ENCODE measurements at regions not wholly inside any gene's neighbourhood (a gene's known extent, or its start where the extent isn't known, plus 50 kb on each side); places are given as distances from the start of the nearest gene placed in this dataset.

DNA sequence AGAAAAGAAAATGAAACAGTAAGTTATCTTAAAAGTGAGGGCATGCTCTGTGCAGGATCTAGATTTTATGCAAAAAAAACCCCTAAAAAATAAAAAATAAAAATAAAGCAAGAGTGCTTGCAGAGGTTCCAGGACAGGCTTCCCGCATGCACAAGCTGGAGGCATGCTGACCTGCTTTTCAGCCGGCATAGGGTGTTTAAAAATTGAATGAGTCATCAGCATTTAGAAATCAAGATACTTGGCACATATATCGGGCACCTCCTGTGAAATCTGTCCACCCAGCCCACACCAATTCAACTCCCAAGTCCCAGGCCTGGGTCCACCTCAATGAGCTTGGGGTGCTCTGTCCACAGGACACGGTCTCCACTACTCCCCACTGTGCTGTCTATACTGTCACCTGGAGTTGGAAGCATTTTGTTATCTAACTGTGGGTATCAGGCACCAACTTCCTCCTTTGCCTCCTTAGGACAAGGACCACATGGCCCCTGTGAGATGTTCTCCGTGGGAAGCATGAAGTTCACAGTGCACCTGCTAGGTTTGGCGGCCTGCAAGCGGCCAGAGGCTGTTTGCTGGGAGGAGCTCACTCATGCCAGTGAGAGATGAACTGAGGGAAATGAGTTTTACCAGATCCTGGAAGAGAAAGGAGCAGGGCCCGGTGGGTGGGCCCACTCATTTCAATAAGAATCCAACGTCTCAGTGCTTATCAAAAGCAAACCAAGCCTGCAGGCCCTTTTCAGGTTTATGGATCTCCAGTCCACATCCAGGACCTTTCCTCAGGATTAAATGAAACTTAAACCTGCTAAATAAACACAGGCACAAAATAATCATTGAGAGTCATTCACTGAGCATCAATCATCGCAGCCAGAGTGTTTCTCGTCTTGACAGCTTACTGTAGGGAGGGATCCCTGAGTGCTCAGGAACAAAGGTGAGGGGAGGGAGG, 121.1 kb downstream of the FOXA2 start:
- no peak for DNase-seq (ENCODE audit: low read depth)
- TF ChIP-seq, protein P1, sequence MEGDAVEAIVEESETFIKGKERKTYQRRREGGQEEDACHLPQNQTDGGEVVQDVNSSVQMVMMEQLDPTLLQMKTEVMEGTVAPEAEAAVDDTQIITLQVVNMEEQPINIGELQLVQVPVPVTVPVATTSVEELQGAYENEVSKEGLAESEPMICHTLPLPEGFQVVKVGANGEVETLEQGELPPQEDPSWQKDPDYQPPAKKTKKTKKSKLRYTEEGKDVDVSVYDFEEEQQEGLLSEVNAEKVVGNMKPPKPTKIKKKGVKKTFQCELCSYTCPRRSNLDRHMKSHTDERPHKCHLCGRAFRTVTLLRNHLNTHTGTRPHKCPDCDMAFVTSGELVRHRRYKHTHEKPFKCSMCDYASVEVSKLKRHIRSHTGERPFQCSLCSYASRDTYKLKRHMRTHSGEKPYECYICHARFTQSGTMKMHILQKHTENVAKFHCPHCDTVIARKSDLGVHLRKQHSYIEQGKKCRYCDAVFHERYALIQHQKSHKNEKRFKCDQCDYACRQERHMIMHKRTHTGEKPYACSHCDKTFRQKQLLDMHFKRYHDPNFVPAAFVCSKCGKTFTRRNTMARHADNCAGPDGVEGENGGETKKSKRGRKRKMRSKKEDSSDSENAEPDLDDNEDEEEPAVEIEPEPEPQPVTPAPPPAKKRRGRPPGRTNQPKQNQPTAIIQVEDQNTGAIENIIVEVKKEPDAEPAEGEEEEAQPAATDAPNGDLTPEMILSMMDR (IDR thresholded peaks at IDR 0.05; ENCODE audit: control insufficient read depth, extremely low read depth, insufficient read depth): no peak
- no peak overlapping the region for H3K4me3 ChIP-seq (ENCODE audit: low read depth, low read length)

DNA sequence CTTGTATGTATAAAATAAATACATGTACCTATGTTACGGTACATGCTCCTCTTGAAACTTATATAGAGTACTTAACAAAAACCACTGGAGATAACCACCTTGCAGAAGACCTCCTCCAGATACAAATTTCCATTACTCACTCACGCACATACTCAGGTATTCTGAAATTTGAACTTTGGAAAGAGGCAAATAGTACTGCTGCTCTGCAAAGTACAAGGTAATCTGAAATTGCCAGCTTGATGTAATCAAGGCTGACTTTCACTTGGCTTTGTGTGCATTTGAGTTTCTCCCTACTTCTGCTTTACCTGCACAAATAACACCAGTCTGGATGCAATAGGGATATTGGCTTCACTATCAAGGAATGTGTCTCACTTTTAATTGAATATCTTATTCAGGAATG, 123.6 kb downstream of the FOXA2 start:
- no peak for DNase-seq (ENCODE audit: low read depth)
- no peak overlapping the region for H3K4me3 ChIP-seq (ENCODE audit: low read depth, low read length)
- TF ChIP-seq, protein P1 (IDR thresholded peaks at IDR 0.05; ENCODE audit: control insufficient read depth, extremely low read depth, insufficient read depth): no peak

DNA sequence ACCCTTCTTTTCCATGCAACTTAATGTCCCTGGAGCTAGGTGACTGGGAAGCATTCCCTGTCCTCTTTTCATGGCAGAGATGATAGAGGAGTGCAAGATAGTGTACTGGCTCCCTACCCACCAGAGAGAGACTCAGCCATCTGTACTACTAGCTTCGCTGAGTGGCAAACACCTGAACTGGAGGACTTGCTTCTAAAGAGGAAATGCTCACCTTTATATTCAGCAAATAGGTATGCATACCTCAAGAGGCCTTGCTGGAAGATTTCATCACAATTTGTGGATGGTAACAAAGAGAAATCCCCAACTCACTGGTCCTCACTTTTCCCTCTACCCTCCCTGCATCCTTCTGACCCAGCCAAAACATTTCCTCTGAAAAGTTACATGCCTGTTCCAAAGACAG, 124.1 kb downstream of the FOXA2 start:
- TF ChIP-seq, protein P1 (IDR thresholded peaks at IDR 0.05; ENCODE audit: control insufficient read depth, extremely low read depth, insufficient read depth): no peak
- H3K4me3 ChIP-seq (ENCODE audit: low read depth, low read length): no peak overlapping the region
- DNase-seq (ENCODE audit: low read depth): no peak

DNA sequence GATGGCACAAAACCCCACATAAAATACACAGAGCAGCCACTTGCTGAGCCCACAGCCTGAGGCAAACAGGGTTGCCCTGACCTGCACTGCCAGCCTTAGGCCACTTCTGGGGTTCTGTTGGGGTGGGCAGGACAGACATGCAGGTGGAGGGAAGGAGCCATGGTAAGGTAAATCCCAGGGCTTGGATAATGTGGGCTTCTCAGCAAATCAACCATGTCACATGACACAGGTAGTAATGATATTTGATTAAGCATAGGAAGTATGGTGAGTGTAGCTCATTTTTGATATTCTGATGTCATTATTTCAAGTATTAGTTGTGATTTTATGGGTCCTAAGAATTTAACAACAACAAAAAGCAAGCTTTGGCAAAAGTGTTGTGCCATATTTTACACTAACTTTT, 124.6 kb downstream of the FOXA2 start:
- H3K4me3 ChIP-seq (ENCODE audit: low read depth, low read length): no peak overlapping the region
- TF ChIP-seq, protein P1 (IDR thresholded peaks at IDR 0.05; ENCODE audit: control insufficient read depth, extremely low read depth, insufficient read depth): no peak
- DNase-seq (ENCODE audit: low read depth): no peak

DNA sequence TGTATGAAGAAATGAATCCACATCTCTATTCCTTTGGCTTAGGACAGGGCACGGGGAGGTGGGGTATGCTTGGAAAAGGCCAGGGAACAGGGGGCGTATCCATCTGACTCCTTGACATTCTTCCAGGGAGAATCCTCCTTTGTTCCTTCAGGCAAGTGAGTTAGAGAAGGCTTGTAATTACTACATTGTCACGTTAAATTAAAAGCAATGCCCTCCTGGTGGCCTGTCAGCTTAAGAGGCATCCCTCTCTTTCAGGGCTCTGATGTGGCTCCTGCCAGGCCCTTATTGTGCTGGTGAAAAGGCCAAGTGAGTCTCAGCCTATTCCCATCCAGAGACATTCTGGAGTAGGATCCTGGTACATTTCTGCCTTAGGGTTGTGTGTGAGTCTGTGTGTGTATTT, 128.3 kb downstream of the FOXA2 start:
- DNase-seq (ENCODE audit: low read depth): no peak
- TF ChIP-seq, protein P1 (IDR thresholded peaks at IDR 0.05; ENCODE audit: control insufficient read depth, extremely low read depth, insufficient read depth): no peak
- no peak overlapping the region for H3K4me3 ChIP-seq (ENCODE audit: low read depth, low read length)

DNA sequence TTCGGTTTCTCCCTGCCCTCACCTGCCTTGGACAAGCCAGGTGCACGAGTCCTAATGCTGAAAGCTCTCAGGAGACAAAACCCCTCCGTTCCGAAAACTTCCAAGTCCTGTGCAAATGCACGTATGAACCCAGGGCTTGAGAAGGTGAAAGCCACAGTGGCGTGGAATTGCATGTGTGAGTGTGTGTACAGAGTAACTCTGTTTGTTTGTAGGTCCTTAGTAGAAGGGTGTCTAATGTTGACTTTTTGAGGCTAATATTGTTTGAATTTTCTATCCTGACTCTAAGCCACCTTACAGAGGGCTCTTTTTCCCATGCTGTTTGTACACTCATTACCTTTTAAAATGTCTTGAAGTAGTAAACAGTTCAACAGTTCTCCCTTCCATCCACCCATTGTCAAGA, 129.1 kb downstream of the FOXA2 start:
- no peak for DNase-seq (ENCODE audit: low read depth)
- TF ChIP-seq, protein P1 (IDR thresholded peaks at IDR 0.05; ENCODE audit: control insufficient read depth, extremely low read depth, insufficient read depth): no peak
- H3K4me3 ChIP-seq (ENCODE audit: low read depth, low read length): no peak overlapping the region
